ENCODE measurements at regions not wholly inside any gene's neighbourhood (a gene's known extent, or its start where the extent isn't known, plus 50 kb on each side); places are given as distances from the start of the nearest gene placed in this dataset.

DNA sequence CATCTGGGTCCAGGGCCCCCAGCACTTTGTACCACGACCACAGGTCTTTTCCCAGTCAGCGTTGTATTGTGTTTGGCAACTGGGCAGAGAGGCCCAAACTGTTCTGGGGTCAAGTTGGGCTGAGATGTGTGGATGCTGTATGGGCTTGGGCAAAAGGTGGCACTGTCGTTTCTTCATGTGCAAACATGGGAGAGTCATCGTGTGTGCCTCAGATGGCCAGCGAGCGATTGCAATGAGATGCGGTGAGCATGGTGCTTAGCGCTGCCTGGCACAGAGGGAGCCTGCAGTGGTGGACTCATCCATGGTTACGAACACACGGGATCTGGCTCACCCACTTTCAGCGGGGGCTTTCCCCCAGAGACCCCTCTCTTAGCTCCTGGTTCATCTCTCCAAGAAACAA is 120.4 kb upstream of the SORCS3 start (continued):
- TF ChIP-seq, protein P1, sequence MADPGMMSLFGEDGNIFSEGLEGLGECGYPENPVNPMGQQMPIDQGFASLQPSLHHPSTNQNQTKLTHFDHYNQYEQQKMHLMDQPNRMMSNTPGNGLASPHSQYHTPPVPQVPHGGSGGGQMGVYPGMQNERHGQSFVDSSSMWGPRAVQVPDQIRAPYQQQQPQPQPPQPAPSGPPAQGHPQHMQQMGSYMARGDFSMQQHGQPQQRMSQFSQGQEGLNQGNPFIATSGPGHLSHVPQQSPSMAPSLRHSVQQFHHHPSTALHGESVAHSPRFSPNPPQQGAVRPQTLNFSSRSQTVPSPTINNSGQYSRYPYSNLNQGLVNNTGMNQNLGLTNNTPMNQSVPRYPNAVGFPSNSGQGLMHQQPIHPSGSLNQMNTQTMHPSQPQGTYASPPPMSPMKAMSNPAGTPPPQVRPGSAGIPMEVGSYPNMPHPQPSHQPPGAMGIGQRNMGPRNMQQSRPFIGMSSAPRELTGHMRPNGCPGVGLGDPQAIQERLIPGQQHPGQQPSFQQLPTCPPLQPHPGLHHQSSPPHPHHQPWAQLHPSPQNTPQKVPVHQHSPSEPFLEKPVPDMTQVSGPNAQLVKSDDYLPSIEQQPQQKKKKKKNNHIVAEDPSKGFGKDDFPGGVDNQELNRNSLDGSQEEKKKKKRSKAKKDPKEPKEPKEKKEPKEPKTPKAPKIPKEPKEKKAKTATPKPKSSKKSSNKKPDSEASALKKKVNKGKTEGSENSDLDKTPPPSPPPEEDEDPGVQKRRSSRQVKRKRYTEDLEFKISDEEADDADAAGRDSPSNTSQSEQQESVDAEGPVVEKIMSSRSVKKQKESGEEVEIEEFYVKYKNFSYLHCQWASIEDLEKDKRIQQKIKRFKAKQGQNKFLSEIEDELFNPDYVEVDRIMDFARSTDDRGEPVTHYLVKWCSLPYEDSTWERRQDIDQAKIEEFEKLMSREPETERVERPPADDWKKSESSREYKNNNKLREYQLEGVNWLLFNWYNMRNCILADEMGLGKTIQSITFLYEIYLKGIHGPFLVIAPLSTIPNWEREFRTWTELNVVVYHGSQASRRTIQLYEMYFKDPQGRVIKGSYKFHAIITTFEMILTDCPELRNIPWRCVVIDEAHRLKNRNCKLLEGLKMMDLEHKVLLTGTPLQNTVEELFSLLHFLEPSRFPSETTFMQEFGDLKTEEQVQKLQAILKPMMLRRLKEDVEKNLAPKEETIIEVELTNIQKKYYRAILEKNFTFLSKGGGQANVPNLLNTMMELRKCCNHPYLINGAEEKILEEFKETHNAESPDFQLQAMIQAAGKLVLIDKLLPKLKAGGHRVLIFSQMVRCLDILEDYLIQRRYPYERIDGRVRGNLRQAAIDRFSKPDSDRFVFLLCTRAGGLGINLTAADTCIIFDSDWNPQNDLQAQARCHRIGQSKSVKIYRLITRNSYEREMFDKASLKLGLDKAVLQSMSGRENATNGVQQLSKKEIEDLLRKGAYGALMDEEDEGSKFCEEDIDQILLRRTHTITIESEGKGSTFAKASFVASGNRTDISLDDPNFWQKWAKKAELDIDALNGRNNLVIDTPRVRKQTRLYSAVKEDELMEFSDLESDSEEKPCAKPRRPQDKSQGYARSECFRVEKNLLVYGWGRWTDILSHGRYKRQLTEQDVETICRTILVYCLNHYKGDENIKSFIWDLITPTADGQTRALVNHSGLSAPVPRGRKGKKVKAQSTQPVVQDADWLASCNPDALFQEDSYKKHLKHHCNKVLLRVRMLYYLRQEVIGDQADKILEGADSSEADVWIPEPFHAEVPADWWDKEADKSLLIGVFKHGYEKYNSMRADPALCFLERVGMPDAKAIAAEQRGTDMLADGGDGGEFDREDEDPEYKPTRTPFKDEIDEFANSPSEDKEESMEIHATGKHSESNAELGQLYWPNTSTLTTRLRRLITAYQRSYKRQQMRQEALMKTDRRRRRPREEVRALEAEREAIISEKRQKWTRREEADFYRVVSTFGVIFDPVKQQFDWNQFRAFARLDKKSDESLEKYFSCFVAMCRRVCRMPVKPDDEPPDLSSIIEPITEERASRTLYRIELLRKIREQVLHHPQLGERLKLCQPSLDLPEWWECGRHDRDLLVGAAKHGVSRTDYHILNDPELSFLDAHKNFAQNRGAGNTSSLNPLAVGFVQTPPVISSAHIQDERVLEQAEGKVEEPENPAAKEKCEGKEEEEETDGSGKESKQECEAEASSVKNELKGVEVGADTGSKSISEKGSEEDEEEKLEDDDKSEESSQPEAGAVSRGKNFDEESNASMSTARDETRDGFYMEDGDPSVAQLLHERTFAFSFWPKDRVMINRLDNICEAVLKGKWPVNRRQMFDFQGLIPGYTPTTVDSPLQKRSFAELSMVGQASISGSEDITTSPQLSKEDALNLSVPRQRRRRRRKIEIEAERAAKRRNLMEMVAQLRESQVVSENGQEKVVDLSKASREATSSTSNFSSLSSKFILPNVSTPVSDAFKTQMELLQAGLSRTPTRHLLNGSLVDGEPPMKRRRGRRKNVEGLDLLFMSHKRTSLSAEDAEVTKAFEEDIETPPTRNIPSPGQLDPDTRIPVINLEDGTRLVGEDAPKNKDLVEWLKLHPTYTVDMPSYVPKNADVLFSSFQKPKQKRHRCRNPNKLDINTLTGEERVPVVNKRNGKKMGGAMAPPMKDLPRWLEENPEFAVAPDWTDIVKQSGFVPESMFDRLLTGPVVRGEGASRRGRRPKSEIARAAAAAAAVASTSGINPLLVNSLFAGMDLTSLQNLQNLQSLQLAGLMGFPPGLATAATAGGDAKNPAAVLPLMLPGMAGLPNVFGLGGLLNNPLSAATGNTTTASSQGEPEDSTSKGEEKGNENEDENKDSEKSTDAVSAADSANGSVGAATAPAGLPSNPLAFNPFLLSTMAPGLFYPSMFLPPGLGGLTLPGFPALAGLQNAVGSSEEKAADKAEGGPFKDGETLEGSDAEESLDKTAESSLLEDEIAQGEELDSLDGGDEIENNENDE (IDR thresholded peaks at IDR 0.05; ENCODE audit: insufficient replicate concordance, low read length) = no peak
- TF ChIP-seq ASH2L (IDR thresholded peaks at IDR 0.05; ENCODE audit: low read length) (no peak), JUND (IDR thresholded peaks at IDR 0.05; ENCODE audit: low read length) (no peak), CHD1 (IDR thresholded peaks at IDR 0.05; ENCODE audit: low read depth, low read length) (no peak), RBBP5 (IDR thresholded peaks at IDR 0.05; ENCODE audit: borderline replicate concordance, low read depth, low read length) (no peak)
- TF ChIP-seq, protein P2, sequence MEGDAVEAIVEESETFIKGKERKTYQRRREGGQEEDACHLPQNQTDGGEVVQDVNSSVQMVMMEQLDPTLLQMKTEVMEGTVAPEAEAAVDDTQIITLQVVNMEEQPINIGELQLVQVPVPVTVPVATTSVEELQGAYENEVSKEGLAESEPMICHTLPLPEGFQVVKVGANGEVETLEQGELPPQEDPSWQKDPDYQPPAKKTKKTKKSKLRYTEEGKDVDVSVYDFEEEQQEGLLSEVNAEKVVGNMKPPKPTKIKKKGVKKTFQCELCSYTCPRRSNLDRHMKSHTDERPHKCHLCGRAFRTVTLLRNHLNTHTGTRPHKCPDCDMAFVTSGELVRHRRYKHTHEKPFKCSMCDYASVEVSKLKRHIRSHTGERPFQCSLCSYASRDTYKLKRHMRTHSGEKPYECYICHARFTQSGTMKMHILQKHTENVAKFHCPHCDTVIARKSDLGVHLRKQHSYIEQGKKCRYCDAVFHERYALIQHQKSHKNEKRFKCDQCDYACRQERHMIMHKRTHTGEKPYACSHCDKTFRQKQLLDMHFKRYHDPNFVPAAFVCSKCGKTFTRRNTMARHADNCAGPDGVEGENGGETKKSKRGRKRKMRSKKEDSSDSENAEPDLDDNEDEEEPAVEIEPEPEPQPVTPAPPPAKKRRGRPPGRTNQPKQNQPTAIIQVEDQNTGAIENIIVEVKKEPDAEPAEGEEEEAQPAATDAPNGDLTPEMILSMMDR (IDR thresholded peaks at IDR 0.05; ENCODE audit: control extremely low read depth in 1 of 3, insufficient read depth in 1 of 3, low read depth in 1 of 3, low read length in 3 of 3) = no peak
